ENCODE measurements at regions not wholly inside any gene's neighbourhood (a gene's known extent, or its start where the extent isn't known, plus 50 kb on each side); places are given as distances from the start of the nearest gene placed in this dataset.

DNA sequence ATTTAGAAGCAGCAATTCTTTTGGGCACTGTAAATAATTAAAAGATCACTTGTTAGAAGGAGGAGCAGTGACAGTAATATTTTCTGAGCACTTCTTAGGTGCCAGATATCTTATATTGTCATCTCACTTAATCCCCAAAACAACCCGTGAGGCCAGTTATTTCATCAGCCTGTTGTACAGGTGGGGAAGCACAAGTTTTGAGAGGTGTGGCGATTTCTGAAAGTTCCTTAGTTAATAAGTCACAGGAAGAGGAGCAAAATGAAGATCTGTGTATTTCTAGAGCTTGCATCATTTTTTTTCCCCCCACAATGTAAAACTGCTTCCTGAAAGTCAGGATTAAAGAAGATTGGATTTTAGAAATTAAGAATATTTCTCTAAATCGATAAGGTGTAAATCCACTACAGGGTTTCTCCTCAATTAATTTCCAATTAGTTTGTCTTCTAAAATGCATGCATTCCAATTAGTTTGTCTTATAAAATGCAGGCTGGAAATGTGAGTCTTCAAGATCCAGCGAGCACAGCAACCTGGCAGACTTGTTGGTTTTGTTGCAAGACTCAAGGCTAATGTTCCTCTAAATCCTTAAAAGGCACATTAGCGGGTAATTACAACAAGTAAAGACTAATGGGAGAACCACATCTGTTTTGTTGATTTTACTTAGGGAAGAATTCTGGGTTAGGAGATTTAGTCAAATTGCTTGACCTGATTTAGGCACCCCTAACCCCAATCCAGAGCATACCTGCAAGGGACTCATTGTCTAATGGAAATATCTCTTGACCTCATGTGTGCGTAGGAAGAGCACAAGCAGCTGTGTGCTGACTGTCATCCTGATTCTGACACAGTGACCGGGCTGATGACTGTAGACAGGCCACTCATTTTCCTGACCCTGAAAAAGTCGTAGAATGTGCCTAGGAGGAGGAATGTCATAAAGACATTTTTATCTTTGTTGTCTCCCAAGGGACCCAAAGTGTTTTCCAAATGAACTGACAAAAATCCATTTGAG, 272.0 kb downstream of the BAMBI start (continued):
- TF ChIP-seq FOXK2 (conservative IDR thresholded peaks at IDR 0.05 in 1 of 2, IDR thresholded peaks at IDR 0.05 in 1 of 2; ENCODE audit: low read depth in 2 of 2), result no peak
- TF ChIP-seq EWSR1 (IDR thresholded peaks at IDR 0.05; ENCODE audit: borderline replicate concordance, low read depth, partially characterized antibody), result no peak
- no peak for TF ChIP-seq SAFB2 (IDR thresholded peaks at IDR 0.05; ENCODE audit: borderline replicate concordance, low read depth, low read length, severe bottlenecking)
- TF ChIP-seq DIDO1 (tag; IDR thresholded peaks at IDR 0.05; ENCODE audit: low read depth), result no peak
- TF ChIP-seq ATF3 (IDR thresholded peaks at IDR 0.05), result peak; percentile 89; the same call in 1 of the 2 replicates
- TF ChIP-seq ATF3 (CRISPR knock-in tag; conservative IDR thresholded peaks at IDR 0.05), result no peak
- TF ChIP-seq ZNF717 (CRISPR knock-in tag; IDR thresholded peaks at IDR 0.05), result no peak
- peak; percentile 68 for TF ChIP-seq JUND (IDR thresholded peaks at IDR 0.05; ENCODE audit: borderline replicate concordance, low read depth, low read length)
- TF ChIP-seq JUND (tag; IDR thresholded peaks at IDR 0.05; ENCODE audit: borderline replicate concordance, low read depth, low read length), result no peak; the same call in 2 of the 3 replicates
- TF ChIP-seq HOXB6 (CRISPR knock-in tag; IDR thresholded peaks at IDR 0.05; ENCODE audit: borderline replicate concordance), result no peak
- TF ChIP-seq, protein P1, sequence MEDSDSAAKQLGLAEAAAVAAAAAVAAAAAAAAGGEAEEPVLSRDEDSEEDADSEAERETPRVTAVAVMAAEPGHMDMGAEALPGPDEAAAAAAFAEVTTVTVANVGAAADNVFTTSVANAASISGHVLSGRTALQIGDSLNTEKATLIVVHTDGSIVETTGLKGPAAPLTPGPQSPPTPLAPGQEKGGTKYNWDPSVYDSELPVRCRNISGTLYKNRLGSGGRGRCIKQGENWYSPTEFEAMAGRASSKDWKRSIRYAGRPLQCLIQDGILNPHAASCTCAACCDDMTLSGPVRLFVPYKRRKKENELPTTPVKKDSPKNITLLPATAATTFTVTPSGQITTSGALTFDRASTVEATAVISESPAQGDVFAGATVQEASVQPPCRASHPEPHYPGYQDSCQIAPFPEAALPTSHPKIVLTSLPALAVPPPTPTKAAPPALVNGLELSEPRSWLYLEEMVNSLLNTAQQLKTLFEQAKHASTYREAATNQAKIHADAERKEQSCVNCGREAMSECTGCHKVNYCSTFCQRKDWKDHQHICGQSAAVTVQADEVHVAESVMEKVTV (CRISPR knock-in tag; IDR thresholded peaks at IDR 0.05), result no peak
- TF ChIP-seq NR2C2 (CRISPR knock-in tag; IDR thresholded peaks at IDR 0.05), result no peak
- peak; percentile 71; the same call in 1 of the 2 replicates for TF ChIP-seq NR2C2 (tag; IDR thresholded peaks at IDR 0.05)
- peak; percentile 76 for TF ChIP-seq CTBP1 (IDR thresholded peaks at IDR 0.05; ENCODE audit: borderline replicate concordance)
- TF ChIP-seq LEF1 (IDR thresholded peaks at IDR 0.05), result no peak; the same call in 1 of the 2 replicates
- 0 out of 2 replicates have a peak, but pooled peaks have one; percentile 22 for TF ChIP-seq FOSL1 (tag; conservative IDR thresholded peaks at IDR 0.05)
- TF ChIP-seq CEBPG (CRISPR knock-in tag; IDR thresholded peaks at IDR 0.05), result peak; percentile 84
- TF ChIP-seq CEBPG (tag; conservative IDR thresholded peaks at IDR 0.05 in 1 of 2, IDR thresholded peaks at IDR 0.05 in 1 of 2), result peak; percentile 84 to 98
- TF ChIP-seq DDX20 (tag; IDR thresholded peaks at IDR 0.05; ENCODE audit: low read depth), result peak; percentile 54
